Body of pancreas (tissue), 4 donors: ENCODE measurements at regions not wholly inside any gene's neighbourhood (a gene's known extent, or its start where the extent isn't known, plus 50 kb on each side); places are given as distances from the start of the nearest gene placed in this dataset.

ENCODE experiments used
- CTCF ChIP-seq, 7 experiments: fragments of 450-650 bp in 4 of 7; fragments of 200-600 bp in 3 of 7; sonication (generic) in 3 of 7; IDR thresholded peaks; one replicate each; pipeline ENCODE4 v1.5.1; 2016 to 2019; ENCODE audit warnings: antibody characterized with exemption in 7 of 7
- POLR2A ChIP-seq, 3 donors: fragments of 450-650 bp; IDR thresholded peaks; one replicate each; pipeline ENCODE4 v1.6.1; 2016; ENCODE audit warnings: antibody characterized with exemption in 3 of 3, mild to moderate bottlenecking in 2 of 3

- TF ChIP-seq CTCF (IDR thresholded peaks at IDR 0.05) (no peak), POLR2A (IDR thresholded peaks at IDR 0.05) (no peak)
These were observed 238.8 kb downstream of the CNTN3 start for GRCh38 chr3:74375653-74376052.
